ENCODE measurements at regions not wholly inside any gene's neighbourhood (a gene's known extent, or its start where the extent isn't known, plus 50 kb on each side); places are given as distances from the start of the nearest gene placed in this dataset.

DNA sequence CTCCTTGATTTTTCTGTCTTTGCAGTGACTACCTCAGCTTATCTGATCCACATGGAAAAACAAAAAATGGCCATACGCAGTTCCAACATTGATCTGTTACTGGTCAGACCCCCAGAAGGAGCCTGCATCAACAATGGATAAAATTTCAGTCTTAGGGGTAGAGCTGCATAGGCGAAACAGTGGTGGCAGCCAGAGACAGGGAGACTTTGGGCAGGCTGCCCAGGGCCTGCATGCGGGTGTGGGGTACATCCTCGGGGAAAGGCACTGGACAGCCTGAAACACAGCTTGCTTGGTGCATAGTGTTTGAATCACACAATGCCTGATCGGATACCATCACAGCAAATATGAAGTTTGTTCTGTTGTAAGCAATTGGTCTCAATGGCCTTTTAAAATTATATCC lies 847.8 kb downstream of the QKI start:
- H3K9me3 ChIP-seq (ENCODE audit: control insufficient read depth, insufficient read depth, low read length) = no peaks in the 10 kb centered on the region
- no peaks in the 10 kb centered on the region for H3K4me1 ChIP-seq (ENCODE audit: insufficient read depth, low read length)
- H3K9ac ChIP-seq (ENCODE audit: low read depth, low read length) = no peak overlapping the region
- no peaks in the 10 kb centered on the region for H3K36me3 ChIP-seq (ENCODE audit: insufficient read depth, low read length)

- Histone ChIP-seq H3K4me1 (ENCODE audit: insufficient read depth, low read length) (no peaks in the 10 kb centered on the region), H3K36me3 (ENCODE audit: insufficient read depth, low read length) (no peaks in the 10 kb centered on the region), H3K9ac (ENCODE audit: low read depth, low read length) (no peak overlapping the region), H3K9me3 (ENCODE audit: control insufficient read depth, insufficient read depth, low read length) (no peaks in the 10 kb centered on the region)
Measured at GRCh38 chr6:164258421-164258820, 843.9 kb downstream of the QKI start.

DNA sequence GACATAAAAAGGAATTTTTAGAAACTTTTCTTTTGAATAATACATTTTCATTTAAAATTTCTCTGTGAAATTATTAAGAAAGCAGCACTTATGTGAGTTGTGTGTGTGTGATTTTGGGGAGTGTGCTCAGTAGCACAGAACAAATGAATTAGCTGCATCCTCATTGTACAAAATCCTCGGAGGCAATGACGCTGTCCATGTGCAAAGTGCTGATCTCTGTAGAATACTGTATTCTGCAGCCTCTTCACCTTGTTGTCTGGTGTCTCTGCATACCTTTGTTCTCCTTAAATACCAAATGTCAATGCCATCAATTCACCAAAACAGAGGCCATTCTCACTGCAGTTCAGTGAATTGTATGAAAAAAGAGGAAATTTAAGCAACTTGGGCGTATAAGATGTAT lies 838.4 kb downstream of the QKI start:
- Histone ChIP-seq H3K9ac (ENCODE audit: low read depth, low read length) (no peak overlapping the region), H3K36me3 (ENCODE audit: insufficient read depth, low read length) (no peaks in the 10 kb centered on the region), H3K4me1 (ENCODE audit: insufficient read depth, low read length) (no peaks in the 10 kb centered on the region), H3K9me3 (ENCODE audit: control insufficient read depth, insufficient read depth, low read length) (no peaks in the 10 kb centered on the region)

DNA sequence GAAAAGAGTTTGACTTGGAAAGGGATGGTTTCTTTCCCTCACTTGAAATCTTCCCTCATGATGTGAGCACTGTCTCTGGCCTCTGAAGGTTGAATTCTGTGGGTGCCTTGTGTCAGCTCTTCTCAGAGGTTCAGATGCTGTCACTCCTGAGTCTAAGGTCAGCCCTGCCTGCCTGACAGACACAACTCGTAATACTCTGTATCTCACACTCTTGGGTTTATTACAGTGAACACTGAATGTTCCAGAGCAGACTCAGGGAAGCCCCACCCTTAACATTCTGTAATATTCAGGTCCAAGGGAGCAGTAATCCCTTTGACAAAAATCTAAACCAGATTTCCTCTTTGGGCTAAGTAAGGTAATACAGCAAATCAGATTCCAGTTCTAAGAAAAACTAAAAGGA lies 837.8 kb downstream of the QKI start:
- H3K9ac ChIP-seq (ENCODE audit: low read depth, low read length) = no peak overlapping the region
- no peaks in the 10 kb centered on the region for H3K36me3 ChIP-seq (ENCODE audit: insufficient read depth, low read length)
- no peaks in the 10 kb centered on the region for H3K4me1 ChIP-seq (ENCODE audit: insufficient read depth, low read length)
- H3K9me3 ChIP-seq (ENCODE audit: control insufficient read depth, insufficient read depth, low read length) = no peaks in the 10 kb centered on the region

- no peaks in the 10 kb centered on the region for H3K36me3 ChIP-seq (ENCODE audit: insufficient read depth, low read length)
- no peaks in the 10 kb centered on the region for H3K4me1 ChIP-seq (ENCODE audit: insufficient read depth, low read length)
- H3K9ac ChIP-seq (ENCODE audit: low read depth, low read length) = no peak overlapping the region
- no peaks in the 10 kb centered on the region for H3K9me3 ChIP-seq (ENCODE audit: control insufficient read depth, insufficient read depth, low read length)
Measured at GRCh38 chr6:164247106-164247505, 832.6 kb downstream of the QKI start.

- no peaks in the 10 kb centered on the region for H3K4me1 ChIP-seq (ENCODE audit: insufficient read depth, low read length)
- no peaks in the 10 kb centered on the region for H3K9me3 ChIP-seq (ENCODE audit: control insufficient read depth, insufficient read depth, low read length)
- no peaks in the 10 kb centered on the region for H3K36me3 ChIP-seq (ENCODE audit: insufficient read depth, low read length)
- no peak overlapping the region for H3K9ac ChIP-seq (ENCODE audit: low read depth, low read length)
Measured at GRCh38 chr6:164246082-164246481, 831.6 kb downstream of the QKI start.

DNA sequence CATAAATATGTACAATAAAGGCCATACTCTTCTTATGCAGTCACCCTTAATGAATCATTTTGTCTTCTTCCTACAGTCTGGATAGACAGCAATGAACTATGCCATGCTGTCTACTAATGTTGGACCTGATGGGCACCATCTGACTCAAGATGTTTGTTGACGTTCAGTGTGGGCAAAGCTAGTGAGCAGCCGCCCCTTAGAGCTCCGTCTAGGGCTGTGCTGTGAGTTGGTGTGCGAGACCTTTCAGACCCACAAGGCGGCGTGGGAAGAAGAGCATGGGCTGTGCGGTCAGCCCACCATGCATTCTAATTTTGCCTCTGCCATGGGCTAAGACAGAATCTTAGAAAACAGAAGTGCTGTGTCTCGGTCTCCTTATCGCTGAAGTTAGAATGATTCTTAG lies 829.4 kb downstream of the QKI start:
- H3K36me3 ChIP-seq (ENCODE audit: insufficient read depth, low read length) = no peaks in the 10 kb centered on the region
- H3K9ac ChIP-seq (ENCODE audit: low read depth, low read length) = no peak overlapping the region
- no peaks in the 10 kb centered on the region for H3K9me3 ChIP-seq (ENCODE audit: control insufficient read depth, insufficient read depth, low read length)
- no peaks in the 10 kb centered on the region for H3K4me1 ChIP-seq (ENCODE audit: insufficient read depth, low read length)

DNA sequence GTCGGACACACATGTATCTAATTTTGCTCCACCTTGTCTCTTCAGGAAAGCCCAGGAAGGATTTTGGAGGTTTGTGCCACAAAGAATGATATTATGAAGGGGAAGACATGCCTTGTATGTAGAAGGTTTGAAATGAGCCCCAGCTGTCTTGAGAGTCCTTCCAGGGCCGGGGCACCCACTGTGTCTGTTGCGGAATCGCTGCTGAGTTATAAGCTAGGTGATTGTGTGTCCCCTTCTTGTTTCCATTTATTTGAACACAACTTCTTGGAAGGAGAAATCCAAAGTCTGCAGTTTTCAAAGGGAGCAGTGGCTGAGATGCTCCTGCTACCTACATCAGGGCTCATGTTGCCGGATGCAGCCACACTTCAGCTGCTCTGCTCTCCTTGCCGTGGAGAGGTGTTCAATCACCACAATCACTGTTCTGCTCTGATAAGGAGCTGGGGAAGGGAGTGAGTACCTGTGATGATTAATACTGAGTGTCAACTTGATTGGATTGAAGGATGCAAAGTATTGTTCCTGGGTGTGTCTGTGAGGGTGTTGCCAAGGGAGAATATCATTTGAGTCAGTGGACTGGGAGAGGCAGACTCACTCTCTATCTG lies 828.6 kb downstream of the QKI start:
- H3K4me1 ChIP-seq (ENCODE audit: insufficient read depth, low read length) = no peaks in the 10 kb centered on the region
- no peaks in the 10 kb centered on the region for H3K9me3 ChIP-seq (ENCODE audit: control insufficient read depth, insufficient read depth, low read length)
- H3K9ac ChIP-seq (ENCODE audit: low read depth, low read length) = no peak overlapping the region
- no peaks in the 10 kb centered on the region for H3K36me3 ChIP-seq (ENCODE audit: insufficient read depth, low read length)

DNA sequence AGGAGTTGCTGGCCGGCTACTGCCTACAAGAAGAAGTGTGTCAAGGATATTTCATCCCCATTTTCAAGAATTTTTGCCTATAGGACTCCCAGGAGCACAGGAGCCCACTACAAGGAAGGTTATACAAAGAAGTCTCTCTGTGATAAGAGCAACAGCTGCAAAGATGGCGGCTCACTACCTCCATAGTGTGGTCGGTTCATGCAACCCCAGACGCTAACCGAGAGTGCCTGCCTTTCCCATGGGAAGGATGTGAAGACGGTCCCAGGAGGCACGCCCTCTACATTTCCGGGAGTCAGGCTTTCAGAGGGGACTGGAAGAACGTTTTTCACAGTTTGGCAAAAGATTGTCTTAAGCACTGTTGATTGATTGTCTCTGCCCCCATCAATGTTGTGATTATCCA lies 816.3 kb downstream of the QKI start:
- Histone ChIP-seq H3K9ac (ENCODE audit: low read depth, low read length) (no peak overlapping the region), H3K36me3 (ENCODE audit: insufficient read depth, low read length) (no peaks in the 10 kb centered on the region), H3K4me1 (ENCODE audit: insufficient read depth, low read length) (no peaks in the 10 kb centered on the region), H3K9me3 (ENCODE audit: control insufficient read depth, insufficient read depth, low read length) (no peaks in the 10 kb centered on the region)

DNA sequence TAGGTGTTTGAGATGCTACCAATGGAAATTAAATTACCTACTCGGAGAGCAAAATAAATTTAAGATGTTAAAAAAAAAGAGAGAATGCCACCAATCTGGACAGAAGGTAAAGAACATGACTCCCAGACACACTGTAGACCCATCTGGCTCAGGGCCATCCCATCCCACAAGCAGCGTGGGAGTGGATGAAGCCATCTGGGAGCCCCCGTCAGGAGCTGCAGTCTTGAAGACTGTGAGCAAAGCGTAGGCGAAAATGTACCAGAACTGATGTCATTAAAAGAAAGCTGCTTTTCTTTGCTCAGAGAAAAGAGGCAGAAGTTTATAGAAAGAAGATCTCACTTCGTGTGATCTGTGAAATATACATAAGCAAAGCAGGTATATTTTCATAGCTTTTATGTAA lies 815.7 kb downstream of the QKI start:
- H3K9me3 ChIP-seq (ENCODE audit: control insufficient read depth, insufficient read depth, low read length) = no peaks in the 10 kb centered on the region
- no peaks in the 10 kb centered on the region for H3K4me1 ChIP-seq (ENCODE audit: insufficient read depth, low read length)
- no peaks in the 10 kb centered on the region for H3K36me3 ChIP-seq (ENCODE audit: insufficient read depth, low read length)
- H3K9ac ChIP-seq (ENCODE audit: low read depth, low read length) = no peak overlapping the region

- no peaks in the 10 kb centered on the region for H3K9me3 ChIP-seq (ENCODE audit: control insufficient read depth, insufficient read depth, low read length)
- no peaks in the 10 kb centered on the region for H3K4me1 ChIP-seq (ENCODE audit: insufficient read depth, low read length)
- H3K36me3 ChIP-seq (ENCODE audit: insufficient read depth, low read length) = no peaks in the 10 kb centered on the region
- H3K9ac ChIP-seq (ENCODE audit: low read depth, low read length) = no peak overlapping the region
Measured at GRCh38 chr6:164229716-164230115, 815.2 kb downstream of the QKI start.

GRCh38 chr6:164227952-164228522 lies 813.5 kb downstream of the QKI start:
- Histone ChIP-seq H3K9me3 (ENCODE audit: control insufficient read depth, insufficient read depth, low read length) (no peaks in the 10 kb centered on the region), H3K36me3 (ENCODE audit: insufficient read depth, low read length) (no peaks in the 10 kb centered on the region), H3K4me1 (ENCODE audit: insufficient read depth, low read length) (no peaks in the 10 kb centered on the region), H3K9ac (ENCODE audit: low read depth, low read length) (no peak overlapping the region)

- no peaks in the 10 kb centered on the region for H3K4me1 ChIP-seq (ENCODE audit: insufficient read depth, low read length)
- peaks cover 5% of the 10 kb centered on the region; the same call in 1 of the 2 replicates for H3K9me3 ChIP-seq (ENCODE audit: control insufficient read depth, insufficient read depth, low read length)
- H3K36me3 ChIP-seq (ENCODE audit: insufficient read depth, low read length) = no peaks in the 10 kb centered on the region
Measured at GRCh38 chr6:164216839-164217238, 802.3 kb downstream of the QKI start.

DNA sequence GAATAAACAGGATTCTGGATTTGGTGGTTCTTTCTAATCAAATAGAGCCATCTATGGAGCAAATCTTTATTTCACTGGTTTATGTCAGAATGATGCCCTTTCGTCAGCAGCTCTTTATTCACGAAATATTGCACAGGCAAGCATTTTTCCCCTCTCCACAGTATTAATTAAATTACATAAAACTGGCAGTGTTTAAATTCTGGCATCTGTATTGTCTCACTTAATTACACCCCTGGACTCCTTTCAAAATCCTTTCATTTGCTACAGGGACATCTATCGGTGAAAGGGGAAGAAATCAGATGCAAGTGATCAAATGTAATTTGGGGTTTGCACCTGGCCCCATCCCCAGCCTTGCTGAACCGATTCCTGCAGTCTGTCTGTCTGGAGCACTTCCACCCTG lies 801.9 kb downstream of the QKI start:
- no peak overlapping the region for H3K9ac ChIP-seq (ENCODE audit: low read depth, low read length)
- peaks cover 5% of the 10 kb centered on the region; the same call in 1 of the 2 replicates for H3K9me3 ChIP-seq (ENCODE audit: control insufficient read depth, insufficient read depth, low read length)
- H3K36me3 ChIP-seq (ENCODE audit: insufficient read depth, low read length) = no peaks in the 10 kb centered on the region
- H3K4me1 ChIP-seq (ENCODE audit: insufficient read depth, low read length) = no peaks in the 10 kb centered on the region

More at GRCh38 chr6:164216839-164217238, 802.3 kb downstream of the QKI start:
- no peak overlapping the region for H3K9ac ChIP-seq (ENCODE audit: low read depth, low read length)

GRCh38 chr6:164214066-164214465 lies 799.5 kb downstream of the QKI start:
- H3K9me3 ChIP-seq (ENCODE audit: control insufficient read depth, insufficient read depth, low read length) = peaks cover 5% of the 10 kb centered on the region; the same call in 1 of the 2 replicates
- H3K9ac ChIP-seq (ENCODE audit: low read depth, low read length) = no peak overlapping the region
- no peaks in the 10 kb centered on the region for H3K36me3 ChIP-seq (ENCODE audit: insufficient read depth, low read length)
- no peaks in the 10 kb centered on the region for H3K4me1 ChIP-seq (ENCODE audit: insufficient read depth, low read length)
